ENCODE measurements at regions not wholly inside any gene's neighbourhood (a gene's known extent, or its start where the extent isn't known, plus 50 kb on each side); places are given as distances from the start of the nearest gene placed in this dataset.
"Not testable (repeated sequence)": the region's sequence is repeated elsewhere in the genome, so short reads cannot be mapped to it uniquely, and the experiment has no call there.

GRCh38 chr13:103614761-103615160 lies 548.5 kb upstream of the SLC10A2 start:
- no peak overlapping the region for H3K4me3 ChIP-seq (ENCODE audit: low read length)
- H3K36me3 ChIP-seq (ENCODE audit: control insufficient read depth, insufficient read depth, low read length, severe bottlenecking) = no peaks in the 10 kb centered on the region
- H3K4me1 ChIP-seq (ENCODE audit: control insufficient read depth, insufficient read depth, low read length) = no peaks in the 10 kb centered on the region
- no peak for DNase-seq (ENCODE audit: low read depth)
- no peak overlapping the region for H3K9ac ChIP-seq (ENCODE audit: low read length)
- H3K27me3 ChIP-seq (replicated peaks; ENCODE audit: control insufficient read depth, insufficient read depth, low read length) = no peaks in the 10 kb centered on the region
- no peaks in the 10 kb centered on the region for H3K9me3 ChIP-seq (ENCODE audit: control insufficient read depth, low read length)

DNA sequence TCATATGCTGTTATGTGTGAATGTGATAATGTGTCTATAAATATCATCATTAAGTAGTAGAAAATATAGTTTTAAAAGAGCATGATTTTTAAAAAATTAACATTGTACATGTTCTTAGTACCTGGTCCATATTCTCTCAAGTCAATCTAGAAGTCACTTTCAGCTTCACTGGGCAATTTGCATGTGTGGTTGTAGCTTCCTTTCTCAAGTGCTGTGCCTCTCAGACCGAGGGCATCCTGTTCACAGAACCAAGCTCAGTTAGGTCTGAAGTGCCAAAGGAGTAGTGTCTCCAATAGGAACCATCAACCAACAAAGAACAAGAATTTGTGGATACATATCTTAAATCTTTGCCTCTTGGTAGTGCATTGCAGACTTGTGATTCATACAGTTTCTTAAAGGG lies 541.8 kb upstream of the SLC10A2 start:
- Histone ChIP-seq H3K9me3 (ENCODE audit: control insufficient read depth, low read length) (peaks cover 5% of the 10 kb centered on the region), H3K4me1 (ENCODE audit: control insufficient read depth, insufficient read depth, low read length) (no peaks in the 10 kb centered on the region), H3K36me3 (ENCODE audit: control insufficient read depth, insufficient read depth, low read length, severe bottlenecking) (no peaks in the 10 kb centered on the region), H3K9ac (ENCODE audit: low read length) (no peak overlapping the region), H3K4me3 (ENCODE audit: low read length) (no peak overlapping the region), H3K27me3 (replicated peaks; ENCODE audit: control insufficient read depth, insufficient read depth, low read length) (no peaks in the 10 kb centered on the region)
- DNase-seq (ENCODE audit: low read depth) = no peak

GRCh38 chr13:103605546-103606326 lies 539.5 kb upstream of the SLC10A2 start:
- Histone ChIP-seq H3K27me3 (replicated peaks; ENCODE audit: control insufficient read depth, insufficient read depth, low read length) (no peaks in the 10 kb centered on the region), H3K9ac (ENCODE audit: low read length) (no peak overlapping the region), H3K36me3 (ENCODE audit: control insufficient read depth, insufficient read depth, low read length, severe bottlenecking) (no peaks in the 10 kb centered on the region), H3K4me3 (ENCODE audit: low read length) (no peak overlapping the region), H3K4me1 (ENCODE audit: control insufficient read depth, insufficient read depth, low read length) (no peaks in the 10 kb centered on the region), H3K9me3 (ENCODE audit: control insufficient read depth, low read length) (peaks cover 5% of the 10 kb centered on the region)
- no peak for DNase-seq (ENCODE audit: low read depth)

DNA sequence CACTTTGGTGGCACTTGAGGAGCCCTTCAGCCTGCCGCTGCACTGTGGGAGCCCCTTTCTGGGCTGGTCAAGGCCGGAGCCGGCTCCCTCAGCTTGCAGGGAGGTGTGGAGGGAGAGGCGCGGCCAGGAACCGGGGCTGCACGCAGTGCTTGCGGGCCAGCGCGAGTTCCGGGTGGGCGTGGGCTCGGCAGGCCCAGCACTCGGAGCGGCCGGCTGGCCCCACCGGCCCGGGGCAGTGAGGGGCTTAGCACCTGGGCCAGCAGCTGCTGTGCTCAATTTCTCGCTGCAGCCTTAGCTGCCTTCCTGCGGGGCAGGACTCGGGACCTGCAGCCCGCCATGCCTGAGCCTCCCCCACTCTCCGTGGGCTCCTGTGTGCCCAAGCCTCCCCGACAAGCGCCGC lies 533.7 kb upstream of the SLC10A2 start:
- not testable (repeated sequence) for DNase-seq (ENCODE audit: low read depth); H3K36me3 ChIP-seq (ENCODE audit: control insufficient read depth, insufficient read depth, low read length, severe bottlenecking); H3K9ac ChIP-seq (ENCODE audit: low read length)

GRCh38 chr13:103598671-103599070 lies 532.5 kb upstream of the SLC10A2 start:
- Histone ChIP-seq H3K4me1 (ENCODE audit: control insufficient read depth, insufficient read depth, low read length) (no peaks in the 10 kb centered on the region), H3K9ac (ENCODE audit: low read length) (no peak overlapping the region), H3K4me3 (ENCODE audit: low read length) (no peak overlapping the region), H3K27me3 (replicated peaks; ENCODE audit: control insufficient read depth, insufficient read depth, low read length) (no peaks in the 10 kb centered on the region), H3K9me3 (ENCODE audit: control insufficient read depth, low read length) (no peaks in the 10 kb centered on the region), H3K36me3 (ENCODE audit: control insufficient read depth, insufficient read depth, low read length, severe bottlenecking) (no peaks in the 10 kb centered on the region)
- no peak for DNase-seq (ENCODE audit: low read depth)

More for the DNA sequence above, 533.7 kb upstream of the SLC10A2 start:
- not testable (repeated sequence) for H3K4me1 ChIP-seq (ENCODE audit: control insufficient read depth, insufficient read depth, low read length); H3K4me3 ChIP-seq (ENCODE audit: low read length); H3K27me3 ChIP-seq (replicated peaks; ENCODE audit: control insufficient read depth, insufficient read depth, low read length); H3K9me3 ChIP-seq (ENCODE audit: control insufficient read depth, low read length)

DNA sequence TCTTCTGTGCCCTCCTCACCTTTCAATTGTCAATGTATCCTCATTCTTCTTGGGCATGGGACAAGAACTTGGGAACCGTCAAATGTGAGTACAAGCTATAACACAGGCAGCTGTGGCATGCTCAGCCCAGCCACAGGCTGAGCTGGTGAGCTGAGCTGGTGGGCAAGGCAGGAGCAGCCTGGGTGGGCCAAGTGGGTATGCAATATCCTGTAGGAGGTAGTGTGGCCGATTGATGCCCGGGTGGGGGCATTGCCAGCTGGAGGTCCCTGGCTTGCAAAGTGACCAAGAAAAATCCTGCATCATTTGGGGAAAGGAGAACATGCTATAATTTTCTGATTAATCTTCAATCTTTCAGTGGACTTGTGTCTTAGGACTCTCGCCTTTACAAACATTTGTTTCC lies 507.2 kb upstream of the SLC10A2 start:
- Histone ChIP-seq H3K4me3 (ENCODE audit: low read length) (no peak overlapping the region), H3K36me3 (ENCODE audit: control insufficient read depth, insufficient read depth, low read length, severe bottlenecking) (no peaks in the 10 kb centered on the region), H3K9ac (ENCODE audit: low read length) (no peak overlapping the region), H3K9me3 (ENCODE audit: control insufficient read depth, low read length) (peaks cover 10% of the 10 kb centered on the region), H3K27me3 (replicated peaks; ENCODE audit: control insufficient read depth, insufficient read depth, low read length) (no peaks in the 10 kb centered on the region), H3K4me1 (ENCODE audit: control insufficient read depth, insufficient read depth, low read length) (no peaks in the 10 kb centered on the region)
- no peak for DNase-seq (ENCODE audit: low read depth)

GRCh38 chr13:103568314-103568713 lies 502.1 kb upstream of the SLC10A2 start:
- DNase-seq (ENCODE audit: low read depth) = no peak
- Histone ChIP-seq H3K36me3 (ENCODE audit: control insufficient read depth, insufficient read depth, low read length, severe bottlenecking) (no peaks in the 10 kb centered on the region), H3K9ac (ENCODE audit: low read length) (no peak overlapping the region), H3K4me3 (ENCODE audit: low read length) (no peak overlapping the region), H3K4me1 (ENCODE audit: control insufficient read depth, insufficient read depth, low read length) (no peaks in the 10 kb centered on the region), H3K9me3 (ENCODE audit: control insufficient read depth, low read length) (peaks cover 2% of the 10 kb centered on the region), H3K27me3 (replicated peaks; ENCODE audit: control insufficient read depth, insufficient read depth, low read length) (no peaks in the 10 kb centered on the region)

- no peaks in the 10 kb centered on the region for H3K4me1 ChIP-seq (ENCODE audit: control insufficient read depth, insufficient read depth, low read length)
- H3K4me3 ChIP-seq (ENCODE audit: low read length) = no peak overlapping the region
- no peaks in the 10 kb centered on the region for H3K27me3 ChIP-seq (replicated peaks; ENCODE audit: control insufficient read depth, insufficient read depth, low read length)
- DNase-seq (ENCODE audit: low read depth) = no peak
- H3K9ac ChIP-seq (ENCODE audit: low read length) = no peak overlapping the region
- peaks cover 11% of the 10 kb centered on the region for H3K9me3 ChIP-seq (ENCODE audit: control insufficient read depth, low read length)
- H3K36me3 ChIP-seq (ENCODE audit: control insufficient read depth, insufficient read depth, low read length, severe bottlenecking) = no peaks in the 10 kb centered on the region
Observed at GRCh38 chr13:103557878-103558277, 491.7 kb upstream of the SLC10A2 start.

DNA sequence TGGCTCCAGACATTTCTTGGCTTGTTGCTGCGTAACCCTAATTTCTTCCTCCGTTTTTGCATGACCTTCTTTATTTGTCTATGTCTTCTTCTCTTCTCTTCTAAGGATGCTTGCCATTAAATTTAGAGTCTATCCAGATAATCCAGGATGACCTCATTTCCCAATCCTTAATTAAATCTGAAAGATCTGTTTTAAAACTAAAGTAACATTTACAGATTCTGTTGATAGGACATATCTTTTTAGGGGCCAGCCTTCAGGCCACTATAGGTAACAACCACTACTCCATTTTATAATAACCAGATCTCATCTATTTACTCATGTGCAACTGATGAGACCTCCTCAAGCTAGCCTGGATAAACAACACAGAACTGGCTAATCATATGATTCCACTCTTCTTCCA lies 490.5 kb upstream of the SLC10A2 start:
- Histone ChIP-seq H3K9ac (ENCODE audit: low read length) (no peak overlapping the region), H3K4me3 (ENCODE audit: low read length) (no peak overlapping the region), H3K36me3 (ENCODE audit: control insufficient read depth, insufficient read depth, low read length, severe bottlenecking) (no peaks in the 10 kb centered on the region), H3K4me1 (ENCODE audit: control insufficient read depth, insufficient read depth, low read length) (no peaks in the 10 kb centered on the region), H3K27me3 (replicated peaks; ENCODE audit: control insufficient read depth, insufficient read depth, low read length) (no peaks in the 10 kb centered on the region), H3K9me3 (ENCODE audit: control insufficient read depth, low read length) (peaks cover 5% of the 10 kb centered on the region)
- no peak for DNase-seq (ENCODE audit: low read depth)

DNA sequence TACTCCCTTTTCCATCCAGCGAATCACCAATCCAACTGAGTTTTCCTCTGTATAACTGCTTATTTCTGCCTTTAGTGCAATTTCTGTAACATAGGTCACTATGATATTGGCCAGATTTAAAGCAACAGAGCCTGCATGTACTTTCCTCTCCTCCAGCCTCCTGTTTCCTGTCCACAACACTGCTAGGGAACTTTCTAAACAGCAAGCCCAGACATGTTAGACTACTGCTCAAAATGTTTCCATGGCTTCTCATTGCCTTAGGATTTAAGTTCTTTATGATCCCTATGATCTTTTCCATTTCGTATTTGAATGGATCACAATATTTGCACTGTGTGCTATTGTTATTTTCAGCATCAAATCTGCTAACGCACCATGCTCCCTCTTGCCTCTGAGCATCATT lies 481.7 kb upstream of the SLC10A2 start:
- no peak overlapping the region for H3K4me3 ChIP-seq (ENCODE audit: low read length)
- H3K4me1 ChIP-seq (ENCODE audit: control insufficient read depth, insufficient read depth, low read length) = no peaks in the 10 kb centered on the region
- H3K36me3 ChIP-seq (ENCODE audit: control insufficient read depth, insufficient read depth, low read length, severe bottlenecking) = no peaks in the 10 kb centered on the region
- H3K9me3 ChIP-seq (ENCODE audit: control insufficient read depth, low read length) = peaks cover 23% of the 10 kb centered on the region
- H3K27me3 ChIP-seq (replicated peaks; ENCODE audit: control insufficient read depth, insufficient read depth, low read length) = no peaks in the 10 kb centered on the region
- no peak overlapping the region for H3K9ac ChIP-seq (ENCODE audit: low read length)
- no peak for DNase-seq (ENCODE audit: low read depth)

DNA sequence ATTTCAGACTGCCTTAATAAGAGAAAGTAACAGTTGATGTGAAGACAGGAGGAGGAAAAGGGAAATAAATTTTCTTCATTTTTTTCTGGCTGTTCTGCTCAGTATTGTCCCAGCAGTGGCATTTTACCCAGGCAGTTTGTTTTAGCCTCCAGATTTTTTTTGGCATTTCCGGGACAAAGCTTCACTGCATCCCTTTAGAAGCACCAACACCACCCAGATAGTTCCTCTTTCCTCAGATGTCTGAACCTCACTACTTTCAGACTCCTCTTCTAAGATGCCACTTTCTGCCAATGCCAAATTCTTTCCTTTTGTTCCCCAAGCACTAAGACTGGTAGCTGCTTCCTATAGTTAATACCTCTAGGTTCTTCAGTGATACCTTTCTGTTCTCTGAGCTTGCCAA lies 480.1 kb upstream of the SLC10A2 start:
- Histone ChIP-seq H3K9me3 (ENCODE audit: control insufficient read depth, low read length) (peaks cover 27% of the 10 kb centered on the region), H3K9ac (ENCODE audit: low read length) (no peak overlapping the region), H3K27me3 (replicated peaks; ENCODE audit: control insufficient read depth, insufficient read depth, low read length) (no peaks in the 10 kb centered on the region), H3K4me1 (ENCODE audit: control insufficient read depth, insufficient read depth, low read length) (no peaks in the 10 kb centered on the region), H3K36me3 (ENCODE audit: control insufficient read depth, insufficient read depth, low read length, severe bottlenecking) (no peaks in the 10 kb centered on the region), H3K4me3 (ENCODE audit: low read length) (no peak overlapping the region)
- DNase-seq (ENCODE audit: low read depth) = no peak

DNA sequence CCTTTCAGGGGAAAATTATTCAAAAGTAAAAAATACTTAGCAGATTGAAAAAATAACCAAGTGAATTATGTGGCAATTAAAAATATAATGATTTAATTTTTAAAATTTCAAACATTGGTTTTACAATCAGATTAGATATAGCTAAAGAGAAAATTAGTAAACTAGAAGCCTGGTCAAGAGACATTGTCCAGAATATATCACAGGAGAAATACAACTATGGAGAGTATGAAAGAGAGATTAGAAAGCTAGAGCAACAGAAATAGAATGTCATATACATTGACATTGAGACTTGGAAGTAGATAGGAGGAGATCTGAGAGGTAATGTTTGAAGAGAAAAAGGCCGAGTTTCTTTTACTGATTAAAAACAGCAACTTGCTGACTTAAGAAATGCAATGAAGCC lies 476.4 kb upstream of the SLC10A2 start:
- Histone ChIP-seq H3K9ac (ENCODE audit: low read length) (no peak overlapping the region), H3K4me3 (ENCODE audit: low read length) (no peak overlapping the region), H3K4me1 (ENCODE audit: control insufficient read depth, insufficient read depth, low read length) (no peaks in the 10 kb centered on the region), H3K9me3 (ENCODE audit: control insufficient read depth, low read length) (peaks cover 27% of the 10 kb centered on the region), H3K36me3 (ENCODE audit: control insufficient read depth, insufficient read depth, low read length, severe bottlenecking) (no peaks in the 10 kb centered on the region), H3K27me3 (replicated peaks; ENCODE audit: control insufficient read depth, insufficient read depth, low read length) (no peaks in the 10 kb centered on the region)
- no peak for DNase-seq (ENCODE audit: low read depth)

All from adipocyte (in vitro differentiated cells).